Suppressor macrophage treated with lipopolysaccharide for 1 hour (primary cell): ENCODE measurements at regions not wholly inside any gene's neighbourhood (a gene's known extent, or its start where the extent isn't known, plus 50 kb on each side); places are given as distances from the start of the nearest gene placed in this dataset.

ENCODE experiments used
- DNase-seq, 3 donors: peaks; one replicate each; pipeline ENCODE4 v3.0.0-alpha.2; 2020 to 2022

DNA sequence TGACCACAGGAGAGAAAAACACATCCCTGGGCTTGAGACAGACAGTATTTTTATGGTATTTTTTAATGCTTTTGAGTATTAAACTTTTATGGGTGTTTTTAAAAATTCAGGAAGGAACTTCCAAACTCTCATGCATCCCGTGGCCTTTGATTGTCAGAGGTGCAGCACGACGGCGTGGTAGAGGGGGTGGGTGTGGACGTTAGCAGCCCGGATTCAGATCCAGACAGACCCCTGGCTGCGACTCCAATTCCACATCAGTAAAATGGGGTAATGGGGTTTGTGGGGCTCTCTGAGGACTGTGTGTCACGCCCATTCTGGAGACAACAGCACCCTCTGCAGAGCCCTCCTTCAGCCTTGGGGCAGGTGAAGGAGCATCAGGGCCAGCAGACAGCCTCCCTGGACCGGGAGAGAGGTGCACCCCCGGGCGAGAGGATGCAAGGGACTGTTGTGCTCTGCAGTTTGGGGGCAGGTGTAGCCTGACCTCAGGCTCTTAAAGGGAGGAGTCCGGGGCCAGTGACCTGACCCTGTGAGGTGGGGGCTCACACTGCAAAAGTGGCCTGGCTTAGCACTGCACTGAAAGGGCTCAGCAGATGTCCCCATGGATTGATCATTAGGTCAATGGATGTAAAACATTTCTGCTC is 1024.3 kb downstream of the TBC1D22A start:
- no peak for DNase-seq

DNA sequence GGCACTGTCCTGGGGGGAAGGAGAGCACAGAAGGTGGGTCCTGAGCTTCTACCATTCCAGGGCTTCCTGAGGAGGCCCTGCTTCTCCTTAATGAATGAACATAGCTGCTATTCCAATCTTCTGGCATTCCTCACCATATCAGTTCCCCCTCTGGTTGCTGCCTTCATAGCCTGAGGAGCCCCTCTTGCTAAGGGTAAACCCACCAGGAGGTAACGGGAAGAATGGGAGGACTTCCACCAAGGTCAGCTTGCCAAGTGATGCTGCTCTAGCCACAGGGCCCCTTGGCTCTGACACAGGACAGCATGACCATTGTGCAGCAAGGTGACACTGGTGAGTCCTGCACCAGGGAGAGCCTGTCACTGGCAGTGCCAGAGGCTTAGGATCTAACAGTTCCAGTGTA is 1022.5 kb downstream of the TBC1D22A start:
- no peak for DNase-seq

DNA sequence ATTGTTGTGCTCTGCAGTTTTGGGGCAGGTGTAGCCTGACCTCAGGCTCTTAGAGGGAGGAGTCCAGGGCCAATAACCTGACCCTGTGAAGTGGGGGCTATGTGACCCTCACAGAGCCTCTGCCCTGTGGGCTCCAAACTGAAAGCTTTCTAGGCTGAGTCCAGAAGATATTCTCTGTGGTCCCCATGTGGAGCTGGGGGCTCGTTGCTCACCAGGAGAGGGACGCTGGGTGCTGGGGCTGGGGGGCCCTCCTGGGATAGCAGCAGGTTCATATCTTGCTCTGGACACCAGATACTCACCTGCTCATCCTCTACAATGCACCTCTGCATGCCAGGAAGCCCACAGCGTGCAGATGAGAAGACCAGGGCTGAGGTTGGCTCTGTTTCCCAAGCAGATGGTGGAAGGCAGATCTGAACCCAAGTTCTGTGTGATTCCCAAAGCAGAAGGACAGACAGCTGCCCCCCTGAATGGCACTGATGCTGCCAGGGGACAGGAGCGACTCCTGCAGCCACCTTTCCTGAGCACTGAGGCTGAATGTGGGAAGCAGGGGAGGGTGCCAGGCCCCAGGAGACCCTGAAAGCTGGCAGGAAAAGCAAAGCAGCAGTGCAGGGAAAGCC is 1022.0 kb downstream of the TBC1D22A start:
- DNase-seq = no peak

DNA sequence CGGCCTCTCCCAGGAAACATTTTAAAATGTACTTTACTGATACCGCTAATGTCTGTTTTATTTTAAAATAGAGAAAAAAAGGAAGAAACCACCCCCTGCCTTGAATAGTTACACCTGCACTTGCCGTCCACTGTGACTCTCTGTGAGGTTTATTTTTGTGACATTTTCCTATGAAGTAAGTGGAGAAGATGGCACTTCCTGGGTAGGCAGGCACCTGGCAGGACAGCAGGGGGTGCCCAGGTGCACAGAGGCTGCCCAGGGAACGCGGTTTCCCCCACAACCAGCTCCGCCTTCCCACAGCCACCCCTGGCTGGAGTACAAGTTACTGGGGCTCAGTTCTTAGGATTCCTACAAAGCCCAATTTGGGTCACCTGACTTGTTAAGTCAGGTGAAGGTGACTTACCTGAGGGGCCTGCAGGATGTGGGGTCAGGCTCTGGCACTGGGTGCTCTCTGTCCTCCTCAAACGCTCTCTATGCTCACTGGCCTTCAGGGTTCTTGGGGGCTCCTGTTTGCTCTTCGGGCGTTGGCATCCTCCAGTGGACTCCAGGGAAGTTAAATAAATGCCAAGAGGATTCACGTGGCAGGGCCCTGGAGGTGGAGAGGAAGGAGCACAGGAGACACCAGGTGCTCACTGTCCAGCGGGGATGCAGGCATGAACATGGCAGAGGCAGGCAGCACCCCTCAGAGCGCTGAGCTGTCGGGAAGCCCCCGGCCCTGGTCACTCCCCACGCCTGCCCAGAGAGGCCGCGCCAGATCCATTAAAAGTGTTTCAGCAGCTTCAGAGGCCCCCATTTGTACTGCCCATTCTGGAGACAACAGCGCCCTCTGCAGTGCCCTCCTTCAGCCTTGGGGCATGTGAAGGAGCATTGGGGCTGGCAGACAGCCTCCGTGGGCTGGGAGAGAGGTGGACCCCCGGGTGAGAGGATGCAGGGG is 1021.2 kb downstream of the TBC1D22A start:
- no peak for DNase-seq

DNA sequence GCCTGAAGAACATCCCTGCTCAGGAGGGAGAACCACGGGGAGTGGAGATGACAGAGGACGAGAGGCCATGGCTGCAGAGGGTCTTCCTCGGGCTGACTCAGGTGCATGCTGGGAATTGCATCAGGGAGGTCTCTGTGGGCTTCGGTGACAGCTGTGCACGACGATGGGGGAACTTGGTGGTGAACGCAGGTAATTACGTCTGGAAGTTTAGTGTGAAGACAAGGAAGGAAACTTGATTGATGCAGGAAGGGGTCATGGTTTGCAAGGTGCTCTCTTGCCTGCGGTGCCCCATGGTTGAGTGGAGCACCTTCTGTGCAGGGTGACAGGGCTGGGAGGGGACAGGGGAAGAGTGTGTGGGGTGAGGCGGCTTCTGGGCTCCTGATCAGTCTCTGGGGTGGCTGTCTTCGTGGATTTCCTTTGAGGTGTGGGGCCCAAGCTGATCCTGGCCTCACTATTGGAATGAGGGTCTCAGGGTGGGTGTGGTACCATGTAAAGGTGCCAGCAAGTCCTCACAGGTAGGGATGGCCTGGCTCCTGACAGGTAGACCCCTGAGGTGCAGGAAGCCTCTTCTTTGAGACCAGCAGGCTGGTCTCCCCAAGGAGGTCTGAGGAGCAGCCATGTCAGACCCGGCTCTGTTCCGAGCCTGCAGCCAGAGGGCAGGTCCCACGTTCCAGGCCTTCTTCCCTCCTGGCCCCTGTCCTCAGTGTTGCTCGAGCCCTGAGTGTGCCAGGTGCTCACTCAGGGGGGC is 1020.1 kb downstream of the TBC1D22A start:
- DNase-seq = no peak

DNA sequence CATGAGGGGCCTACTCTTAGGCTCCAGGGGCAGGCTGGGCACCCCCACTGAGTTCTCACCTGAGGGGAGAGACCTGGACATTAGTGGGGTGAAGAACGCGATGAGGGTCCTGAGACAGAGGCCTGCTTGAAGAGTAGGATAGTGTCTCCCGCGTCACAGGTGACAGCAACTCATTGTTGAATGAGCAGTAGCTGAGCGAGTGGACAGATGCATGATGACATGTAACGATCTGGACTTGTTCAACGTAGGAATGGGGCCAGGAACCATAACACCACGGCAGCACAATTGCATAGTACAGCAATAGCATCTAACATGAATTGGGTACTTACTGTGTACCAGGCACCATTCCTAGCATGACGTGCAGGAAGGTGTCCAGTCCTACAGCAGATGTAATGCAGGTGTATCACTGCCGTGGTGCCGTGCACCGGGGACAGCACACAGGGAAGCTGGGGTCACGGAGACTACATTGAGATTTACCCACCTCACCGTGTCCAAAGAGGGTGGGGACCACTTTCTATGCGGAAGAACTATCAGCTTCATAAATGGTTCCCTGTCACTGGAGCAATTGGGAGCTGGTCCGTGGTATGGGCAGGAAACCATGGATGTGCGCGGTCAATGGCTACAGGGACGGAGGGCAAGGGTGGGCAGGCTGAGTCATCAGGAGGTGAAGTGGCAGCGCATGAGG is 1019.1 kb downstream of the TBC1D22A start:
- no peak for DNase-seq

DNA sequence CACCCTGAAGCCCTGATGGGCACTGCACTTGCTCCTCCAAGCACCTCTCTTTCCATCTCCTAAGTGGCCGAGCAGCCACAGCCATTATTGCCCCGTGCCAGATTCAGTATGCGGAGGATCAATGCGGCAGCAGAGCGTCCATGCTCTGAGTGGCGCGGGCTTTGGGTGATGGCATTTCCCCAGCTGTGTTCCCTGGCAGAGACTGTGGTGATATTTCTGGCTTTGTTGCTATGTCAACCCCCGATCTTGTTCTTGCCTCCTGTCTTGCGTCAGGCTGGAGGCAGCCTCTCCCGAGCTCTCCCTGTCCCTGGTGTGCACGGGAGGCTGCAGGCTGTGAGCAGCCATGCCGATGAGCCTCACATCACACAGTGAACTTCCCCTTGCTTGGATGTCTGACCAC is 1018.6 kb downstream of the TBC1D22A start:
- DNase-seq = no peak

DNA sequence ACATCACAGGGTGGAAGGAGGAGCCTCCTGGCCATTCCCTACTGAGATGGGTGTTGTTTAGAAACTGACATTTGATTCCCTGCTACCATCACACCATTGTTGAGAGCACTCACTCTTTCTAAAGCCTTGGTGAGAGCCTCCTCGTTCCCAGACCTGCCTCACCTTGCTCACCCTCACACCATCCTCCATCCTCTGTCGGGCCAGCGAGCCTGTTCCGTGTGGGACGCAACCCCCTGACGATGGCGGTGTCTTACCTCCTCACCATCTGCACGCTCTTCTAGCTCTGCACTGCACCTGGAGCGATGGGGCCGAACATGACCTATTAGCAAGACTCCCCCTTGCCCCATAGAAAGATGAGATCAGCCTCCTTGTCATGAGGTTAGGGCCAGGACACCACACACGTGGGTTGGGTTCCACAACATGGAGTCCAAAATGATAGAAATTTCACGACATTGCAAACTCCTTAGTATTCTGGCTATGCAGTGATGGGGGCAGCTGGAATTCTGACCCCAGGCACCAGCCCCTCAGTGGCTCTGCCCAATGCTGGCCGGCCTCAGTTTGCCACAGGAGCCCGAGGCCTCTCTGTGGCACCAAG is 1017.9 kb downstream of the TBC1D22A start:
- DNase-seq = no peak

DNA sequence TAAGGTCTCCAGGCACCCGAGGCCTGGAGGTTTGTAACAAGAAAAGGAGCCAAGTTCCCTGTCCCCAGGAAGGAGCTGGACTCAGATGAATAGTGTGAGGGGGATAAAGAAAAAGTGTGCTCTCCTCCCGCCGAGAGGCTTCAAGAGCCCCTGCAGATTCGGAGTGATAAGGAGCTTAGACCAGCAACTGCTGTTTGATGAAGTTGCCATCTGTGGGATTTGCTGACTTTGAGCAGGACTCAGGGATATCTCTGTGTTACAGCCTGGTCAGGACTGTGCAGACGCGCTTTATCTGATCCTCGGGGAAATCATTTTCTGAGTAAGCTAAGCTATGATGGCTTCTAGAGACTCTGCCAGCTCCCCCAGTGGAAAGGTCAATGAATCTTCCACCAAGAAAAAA is 1017.0 kb downstream of the TBC1D22A start:
- DNase-seq = no peak

DNA sequence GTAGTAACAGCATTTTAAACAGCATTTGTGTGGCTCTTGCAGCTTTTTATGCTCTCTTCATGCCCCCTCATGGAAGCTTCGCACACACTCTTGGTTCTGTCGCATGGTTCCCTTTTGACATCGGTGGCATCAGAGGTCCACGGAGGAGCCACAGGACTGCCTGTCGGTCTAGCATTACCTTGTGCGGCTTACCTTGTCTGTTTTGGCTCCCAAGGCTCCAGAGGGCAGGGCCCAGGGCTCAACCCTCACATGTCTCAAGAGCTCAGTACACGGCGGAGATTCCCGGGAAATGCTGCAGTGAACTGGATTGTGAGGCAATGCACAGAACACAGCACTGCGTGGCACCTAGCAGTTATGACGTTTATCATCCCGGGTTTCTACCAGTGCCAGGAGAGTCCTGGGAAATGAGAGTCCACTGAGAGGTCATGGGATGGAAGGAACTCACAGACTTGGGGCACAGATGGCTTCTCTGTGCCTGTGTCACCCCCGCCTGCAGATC is 1015.8 kb downstream of the TBC1D22A start:
- no peak for DNase-seq

DNA sequence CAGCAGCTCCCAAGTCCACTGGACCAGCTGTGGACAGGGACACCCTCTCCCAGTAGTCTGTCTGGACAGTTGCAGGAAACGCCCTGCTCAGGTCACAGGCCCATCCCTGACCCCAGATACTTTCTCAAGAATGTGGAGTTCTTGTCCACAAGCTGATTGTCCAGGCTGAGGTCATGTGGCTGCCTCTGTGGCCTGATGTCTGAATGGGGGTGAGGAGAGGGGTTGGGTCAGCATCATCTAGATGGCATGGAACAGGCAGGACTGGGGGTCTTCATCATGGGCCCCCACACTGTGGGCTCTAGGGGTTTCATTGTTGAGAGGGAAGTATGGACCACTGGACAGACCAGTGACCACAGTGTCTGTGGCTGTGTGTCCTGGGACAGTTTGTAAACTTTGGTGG is 1015.0 kb downstream of the TBC1D22A start:
- DNase-seq = no peak

DNA sequence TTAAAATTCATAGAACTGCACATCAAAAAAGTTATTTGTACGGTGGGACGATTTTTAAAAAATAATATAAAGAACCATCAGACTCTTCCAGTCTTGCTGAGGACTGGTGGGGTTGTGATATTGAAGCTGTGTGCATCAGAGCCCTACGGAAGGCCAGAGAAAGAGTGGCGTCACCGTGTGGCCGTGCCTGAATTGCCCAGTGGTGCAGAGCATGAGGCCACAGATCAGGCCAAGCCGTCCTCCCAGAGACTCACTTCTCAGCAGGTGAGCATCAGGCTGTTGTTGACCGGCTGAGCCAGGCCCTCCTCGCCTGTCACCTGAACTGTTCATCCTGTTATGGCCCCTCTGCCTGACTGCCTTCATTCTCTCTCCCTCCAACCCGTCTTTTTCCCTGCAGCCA is 1013.9 kb downstream of the TBC1D22A start:
- DNase-seq = no peak

DNA sequence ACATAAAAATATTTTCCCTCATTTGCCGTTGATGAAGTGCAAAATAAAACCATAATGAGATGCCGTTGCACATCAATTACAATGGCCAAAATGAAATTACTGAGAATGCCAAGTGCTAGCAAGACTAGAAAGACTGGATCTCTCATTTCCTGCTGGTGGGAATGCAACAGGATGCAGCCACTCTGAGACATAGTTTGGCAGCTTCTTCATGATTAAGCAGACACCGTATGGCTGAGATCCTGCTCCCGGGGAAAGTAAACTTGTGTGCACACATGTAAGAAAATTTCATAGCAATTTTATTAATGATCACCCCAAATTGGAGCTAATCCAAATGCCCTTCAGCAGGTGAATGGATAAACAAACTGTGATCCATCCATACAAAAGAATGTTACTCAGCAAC is 1013.2 kb downstream of the TBC1D22A start:
- DNase-seq = no peak

DNA sequence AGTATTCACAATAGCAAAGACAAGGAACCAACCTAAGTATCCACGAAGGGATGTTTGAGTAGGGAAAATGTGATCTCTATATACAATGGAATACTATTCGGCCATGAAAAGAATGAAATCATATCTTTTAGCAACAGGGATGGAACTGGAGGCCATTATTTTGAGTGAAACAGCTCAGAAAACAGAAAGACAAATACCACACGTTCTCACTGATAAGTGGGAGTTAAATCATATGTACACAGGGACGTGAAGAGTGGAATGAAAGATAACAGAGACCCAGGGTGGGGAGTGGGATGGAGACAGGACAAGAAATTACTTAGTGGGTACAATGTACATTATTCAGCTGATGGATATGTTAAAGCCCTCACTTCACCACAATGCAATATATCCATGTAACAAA is 1012.7 kb downstream of the TBC1D22A start:
- DNase-seq = no peak

DNA sequence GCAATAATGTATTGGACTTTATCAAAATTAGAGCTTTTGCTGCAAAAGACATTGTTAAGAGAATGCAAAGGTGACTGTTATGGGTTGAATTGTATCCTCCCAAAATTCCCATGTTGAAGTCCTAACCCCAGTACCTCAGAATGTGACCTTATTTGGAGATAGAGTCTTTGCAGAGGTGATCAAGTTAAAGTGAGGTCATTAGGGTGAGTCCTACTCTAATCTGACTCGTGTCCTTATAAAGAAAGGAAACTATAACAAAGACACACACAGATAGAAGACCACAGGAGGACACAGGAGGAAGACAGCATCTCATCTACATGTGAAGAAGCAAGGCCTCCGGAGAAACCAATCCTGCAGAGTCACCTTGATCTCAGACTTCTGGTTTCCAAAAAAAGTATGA is 1011.2 kb downstream of the TBC1D22A start:
- DNase-seq = no peak

DNA sequence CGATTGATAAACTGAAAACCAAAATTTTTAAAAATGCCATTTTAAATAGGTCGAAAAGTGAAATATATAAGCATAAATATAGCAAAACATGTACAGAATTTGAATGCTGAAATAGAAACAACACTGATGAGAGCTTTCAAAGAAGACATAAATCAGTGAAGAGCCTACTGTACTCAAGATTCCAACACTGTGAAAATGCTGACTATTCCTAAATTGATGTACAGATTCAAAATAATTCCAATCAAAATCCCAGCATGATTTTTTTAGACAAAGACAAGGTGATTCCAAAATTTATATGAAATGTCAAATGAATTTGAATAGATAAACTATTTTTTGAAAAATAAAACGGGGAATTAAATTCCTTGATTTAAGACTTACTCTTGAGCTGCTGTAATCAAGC is 1010.4 kb downstream of the TBC1D22A start:
- DNase-seq = no peak

DNA sequence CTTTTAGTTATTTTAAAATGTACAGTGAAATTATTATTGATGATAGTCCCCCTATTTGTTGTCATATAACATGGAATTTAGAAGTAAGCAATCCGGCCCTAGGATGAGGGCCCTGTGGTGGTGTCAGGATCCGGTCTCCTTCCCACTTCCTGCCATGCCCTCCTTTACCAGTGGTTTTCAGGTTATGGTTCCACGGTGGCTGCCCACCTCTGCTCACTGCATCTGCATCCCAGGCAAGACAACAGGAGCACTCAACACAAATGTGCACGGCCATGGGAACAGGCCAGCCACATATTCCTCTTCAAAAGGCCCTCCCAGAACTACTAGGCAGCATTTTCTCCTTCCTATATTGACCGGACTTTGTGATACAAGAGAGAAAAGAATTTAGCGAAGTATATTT is 1007.2 kb downstream of the TBC1D22A start:
- DNase-seq = no peak

DNA sequence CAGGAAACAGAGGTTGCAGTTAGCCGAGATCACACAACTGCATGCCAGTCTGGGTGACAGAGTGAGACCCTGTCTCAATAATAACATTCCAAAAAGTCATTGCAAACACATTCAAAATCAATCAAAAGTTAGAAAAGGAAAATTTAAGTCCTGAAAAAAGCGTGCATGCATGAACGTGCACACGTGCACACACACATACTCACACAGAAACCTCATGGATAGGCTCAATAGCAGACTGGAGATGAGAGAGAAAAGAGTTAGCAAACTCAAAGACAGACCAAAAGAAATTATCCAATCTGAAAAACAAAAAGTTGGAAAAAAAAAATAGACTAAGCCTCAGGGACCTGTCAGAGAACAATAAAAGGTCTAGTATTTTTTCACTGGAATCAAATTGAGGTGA is 1005.6 kb downstream of the TBC1D22A start:
- no peak for DNase-seq

DNA sequence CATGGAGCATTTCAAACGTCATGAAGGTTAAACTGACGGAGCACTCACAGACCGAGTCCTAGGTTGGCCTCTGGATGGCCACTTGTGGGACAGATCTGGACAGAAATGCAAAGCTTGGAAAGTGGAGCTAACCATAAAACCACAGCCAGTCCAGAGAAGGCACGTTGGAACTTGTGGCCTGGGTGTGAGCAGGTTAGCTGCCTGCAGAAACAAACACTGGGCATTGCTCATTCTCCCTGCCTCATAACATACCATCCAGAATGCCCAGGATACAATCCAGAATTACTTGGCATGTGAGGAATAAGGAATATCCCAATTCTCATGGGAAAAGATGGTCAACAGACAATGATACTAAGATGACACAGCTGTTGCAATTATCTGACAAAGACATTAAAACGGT is 1005.0 kb downstream of the TBC1D22A start:
- no peak for DNase-seq

DNA sequence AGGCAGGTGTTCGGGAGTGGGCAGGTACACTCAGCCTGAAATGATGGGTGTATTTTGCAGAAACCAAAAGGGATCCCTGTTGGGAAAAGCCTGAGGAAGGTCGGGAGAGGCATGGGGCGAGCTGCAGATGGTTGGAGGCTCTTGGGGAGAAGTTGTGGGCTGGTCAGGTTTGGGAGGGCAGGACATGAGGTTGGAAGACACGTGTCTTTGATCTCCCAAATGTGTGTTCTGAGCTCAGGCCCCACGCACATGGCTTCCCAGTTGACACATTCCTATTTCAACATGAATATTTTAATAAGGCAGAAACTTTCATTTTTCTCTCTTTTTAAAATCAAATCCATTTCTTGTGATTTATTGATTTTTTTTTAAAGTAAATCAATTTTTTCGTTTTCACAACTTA is 1003.3 kb downstream of the TBC1D22A start:
- no peak for DNase-seq

DNA sequence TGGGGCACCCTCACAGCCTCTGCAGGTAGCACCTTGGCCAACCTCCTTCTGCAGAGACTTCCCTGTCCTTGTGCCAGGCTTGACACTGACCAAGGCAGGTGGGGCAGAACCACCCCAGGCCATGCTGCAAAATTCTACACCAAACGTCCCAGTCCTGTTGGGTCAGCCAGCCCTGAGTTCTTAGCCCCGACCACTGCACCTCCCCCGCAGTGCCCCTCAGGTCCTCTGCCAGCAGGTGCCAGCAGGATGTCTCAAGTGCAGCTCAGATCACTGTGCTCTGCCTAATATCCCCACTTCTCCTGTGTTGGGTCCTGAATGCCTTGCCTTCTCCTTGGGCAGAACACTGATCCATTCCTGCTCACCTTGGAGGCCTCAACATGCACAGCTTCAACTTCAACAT is 999.7 kb downstream of the TBC1D22A start:
- no peak for DNase-seq

DNA sequence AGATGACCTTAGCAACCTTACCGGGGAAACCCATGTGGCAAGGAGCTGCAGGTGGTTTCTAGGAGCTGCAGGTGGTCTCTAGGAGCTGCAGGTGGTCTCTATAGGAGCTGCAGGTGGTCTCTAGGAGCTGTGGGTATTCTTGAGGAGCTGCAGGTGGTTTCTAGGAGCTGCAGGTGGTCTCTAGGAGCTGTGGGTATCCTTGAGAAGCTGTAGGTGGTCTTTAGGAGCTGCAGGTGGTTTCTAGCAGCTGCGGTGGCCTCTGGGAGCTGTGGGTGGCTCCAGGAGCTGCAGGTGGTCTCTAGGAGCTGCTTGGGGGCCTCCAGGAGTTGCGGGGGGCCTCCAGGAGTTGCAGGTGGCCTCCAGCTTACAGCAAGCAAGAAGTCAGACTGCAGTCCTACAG is 997.5 kb downstream of the TBC1D22A start:
- DNase-seq = no peak
